ENCODE measurements at regions not wholly inside any gene's neighbourhood (a gene's known extent, or its start where the extent isn't known, plus 50 kb on each side); places are given as distances from the start of the nearest gene placed in this dataset.

DNA sequence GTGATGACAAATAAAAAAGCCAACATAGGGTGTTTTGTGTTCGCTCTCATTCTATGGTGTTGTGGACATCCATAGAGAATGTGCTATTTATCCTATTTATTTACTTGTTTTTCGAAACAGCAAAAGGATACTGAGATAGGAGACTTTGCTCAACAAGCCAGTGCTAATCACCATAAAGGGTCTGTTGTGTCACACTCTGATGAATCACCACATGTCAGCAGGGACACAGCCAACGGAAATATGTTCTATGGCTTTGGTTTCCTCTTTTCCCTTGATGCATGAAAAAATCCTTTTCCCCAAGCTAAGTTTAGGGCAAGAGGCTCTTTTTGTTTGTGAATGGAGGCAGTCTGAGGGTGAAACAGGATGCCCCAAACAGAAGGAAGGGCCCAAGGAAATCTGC is 154.3 kb downstream of the RNF152 start:
- Histone ChIP-seq H3K4me1 (ENCODE audit: insufficient read depth, low read length) (peaks cover 10% of the 10 kb centered on the region), H3K36me3 (ENCODE audit: insufficient read depth, low read length) (no peaks in the 10 kb centered on the region), H3K9me3 (ENCODE audit: low read length) (no peaks in the 10 kb centered on the region), H2AFZ (ENCODE audit: low read depth, low read length) (no peak overlapping the region), H3K4me3 (ENCODE audit: low read length) (no peak overlapping the region), H3K27me3 (ENCODE audit: insufficient read depth, low read length) (no peaks in the 10 kb centered on the region)

GRCh38 chr18:61738042-61738441 is 154.8 kb downstream of the RNF152 start:
- Histone ChIP-seq H3K4me3 (ENCODE audit: low read length) (no peak overlapping the region), H3K4me1 (ENCODE audit: insufficient read depth, low read length) (peaks cover 10% of the 10 kb centered on the region), H2AFZ (ENCODE audit: low read depth, low read length) (no peak overlapping the region), H3K36me3 (ENCODE audit: insufficient read depth, low read length) (no peaks in the 10 kb centered on the region), H3K9me3 (ENCODE audit: low read length) (no peaks in the 10 kb centered on the region), H3K27me3 (ENCODE audit: insufficient read depth, low read length) (no peaks in the 10 kb centered on the region)

DNA sequence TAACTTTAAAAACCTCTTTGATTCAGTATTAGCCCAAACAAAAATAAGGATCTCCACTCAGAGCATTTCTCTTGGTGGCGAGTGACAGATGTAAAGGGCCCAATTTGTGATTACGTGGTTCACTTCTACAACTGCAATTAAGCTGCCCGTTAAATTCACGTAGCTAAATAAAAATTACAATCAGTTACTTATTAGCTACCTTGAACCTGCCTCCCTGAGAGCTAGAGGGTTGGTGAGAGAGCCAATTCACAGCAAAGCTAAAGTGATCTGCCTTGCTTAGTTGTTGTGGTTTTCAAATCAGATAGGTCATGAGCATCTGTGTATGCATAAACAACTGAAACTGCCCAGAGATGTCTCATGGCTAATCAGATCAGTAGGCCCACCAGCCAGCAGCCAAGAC is 156.7 kb downstream of the RNF152 start:
- Histone ChIP-seq H3K36me3 (ENCODE audit: insufficient read depth, low read length) (no peaks in the 10 kb centered on the region), H3K4me1 (ENCODE audit: insufficient read depth, low read length) (peaks cover 10% of the 10 kb centered on the region), H3K9me3 (ENCODE audit: low read length) (no peaks in the 10 kb centered on the region), H3K4me3 (ENCODE audit: low read length) (no peak overlapping the region), H2AFZ (ENCODE audit: low read depth, low read length) (no peak overlapping the region), H3K27me3 (ENCODE audit: insufficient read depth, low read length) (no peaks in the 10 kb centered on the region)

- no peak overlapping the region for H2AFZ ChIP-seq (ENCODE audit: low read depth, low read length)
- H3K4me1 ChIP-seq (ENCODE audit: insufficient read depth, low read length), result peaks cover 10% of the 10 kb centered on the region
- no peaks in the 10 kb centered on the region for H3K36me3 ChIP-seq (ENCODE audit: insufficient read depth, low read length)
- no peak overlapping the region for H3K4me3 ChIP-seq (ENCODE audit: low read length)
- no peaks in the 10 kb centered on the region for H3K9me3 ChIP-seq (ENCODE audit: low read length)
- H3K27me3 ChIP-seq (ENCODE audit: insufficient read depth, low read length), result no peaks in the 10 kb centered on the region
These were observed 157.2 kb downstream of the RNF152 start for GRCh38 chr18:61735564-61736102.

- Histone ChIP-seq H3K4me1 (ENCODE audit: insufficient read depth, low read length) (peaks cover 10% of the 10 kb centered on the region), H3K36me3 (ENCODE audit: insufficient read depth, low read length) (no peaks in the 10 kb centered on the region), H3K27me3 (ENCODE audit: insufficient read depth, low read length) (no peaks in the 10 kb centered on the region), H2AFZ (ENCODE audit: low read depth, low read length) (no peak overlapping the region), H3K4me3 (ENCODE audit: low read length) (no peak overlapping the region), H3K9me3 (ENCODE audit: low read length) (no peaks in the 10 kb centered on the region)
These were observed 158.4 kb downstream of the RNF152 start for GRCh38 chr18:61734396-61734795.

GRCh38 chr18:61732854-61733253 is 160.0 kb downstream of the RNF152 start:
- peaks cover 10% of the 10 kb centered on the region for H3K4me1 ChIP-seq (ENCODE audit: insufficient read depth, low read length)
- no peak overlapping the region for H2AFZ ChIP-seq (ENCODE audit: low read depth, low read length)
- H3K27me3 ChIP-seq (ENCODE audit: insufficient read depth, low read length), result no peaks in the 10 kb centered on the region
- no peaks in the 10 kb centered on the region for H3K9me3 ChIP-seq (ENCODE audit: low read length)
- no peak overlapping the region for H3K4me3 ChIP-seq (ENCODE audit: low read length)
- H3K36me3 ChIP-seq (ENCODE audit: insufficient read depth, low read length), result no peaks in the 10 kb centered on the region

DNA sequence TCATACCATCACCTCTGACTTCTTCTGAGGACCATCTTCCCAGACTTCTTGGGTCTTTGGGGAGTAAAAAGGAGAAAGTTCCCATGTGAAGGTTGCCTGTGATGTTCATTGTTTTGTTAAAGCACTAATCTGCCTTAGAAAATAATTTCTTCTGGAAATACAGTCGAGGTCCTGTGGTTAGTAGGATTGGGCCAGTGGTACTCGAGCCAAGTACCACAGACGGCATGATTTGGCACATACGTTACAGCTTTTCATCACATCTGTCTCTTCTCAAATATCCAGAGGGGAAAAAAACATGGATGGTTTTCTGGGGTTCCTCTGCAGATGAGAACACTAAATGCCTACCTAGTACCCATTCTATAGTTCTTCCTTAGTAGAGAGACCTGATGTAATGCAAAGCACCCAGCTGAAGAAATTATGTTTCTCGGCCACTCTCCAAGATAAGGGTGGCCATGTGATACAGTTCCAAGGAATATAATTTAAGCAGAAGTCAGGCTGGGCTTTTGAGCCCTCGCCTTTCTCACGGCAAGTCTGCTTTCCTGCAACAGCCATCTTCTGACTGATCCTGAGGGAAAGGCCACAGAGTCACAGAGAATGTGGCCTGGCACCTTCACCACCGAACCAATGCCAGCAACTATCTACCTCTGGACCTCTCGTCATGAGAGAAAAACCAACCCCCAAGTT is 161.0 kb downstream of the RNF152 start:
- Histone ChIP-seq H3K9me3 (ENCODE audit: low read length) (no peaks in the 10 kb centered on the region), H3K4me3 (ENCODE audit: low read length) (no peak overlapping the region), H2AFZ (ENCODE audit: low read depth, low read length) (no peak overlapping the region), H3K36me3 (ENCODE audit: insufficient read depth, low read length) (no peaks in the 10 kb centered on the region), H3K4me1 (ENCODE audit: insufficient read depth, low read length) (peaks cover 10% of the 10 kb centered on the region), H3K27me3 (ENCODE audit: insufficient read depth, low read length) (no peaks in the 10 kb centered on the region)

DNA sequence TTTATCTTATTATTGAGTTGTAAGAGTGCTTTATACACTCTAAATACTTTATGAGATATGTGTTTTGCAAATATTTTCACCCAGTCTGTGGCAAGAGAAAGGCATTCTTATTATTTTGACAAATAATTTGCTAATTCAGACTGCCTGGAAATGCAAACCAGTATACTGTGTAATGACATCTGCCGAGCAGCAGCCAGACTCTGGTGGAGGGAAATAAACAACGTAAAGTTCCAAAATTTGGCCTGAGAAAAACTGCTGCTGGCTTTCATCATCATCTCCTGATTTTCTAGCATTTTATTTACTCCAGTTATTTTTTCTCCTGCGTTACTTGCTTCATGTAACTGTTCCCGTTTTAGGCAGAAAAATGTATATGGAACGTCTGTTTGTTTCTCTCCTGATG is 161.6 kb downstream of the RNF152 start:
- H3K4me1 ChIP-seq (ENCODE audit: insufficient read depth, low read length), result peaks cover 10% of the 10 kb centered on the region
- no peak overlapping the region for H2AFZ ChIP-seq (ENCODE audit: low read depth, low read length)
- H3K36me3 ChIP-seq (ENCODE audit: insufficient read depth, low read length), result no peaks in the 10 kb centered on the region
- H3K9me3 ChIP-seq (ENCODE audit: low read length), result no peaks in the 10 kb centered on the region
- no peaks in the 10 kb centered on the region for H3K27me3 ChIP-seq (ENCODE audit: insufficient read depth, low read length)
- no peak overlapping the region for H3K4me3 ChIP-seq (ENCODE audit: low read length)

DNA sequence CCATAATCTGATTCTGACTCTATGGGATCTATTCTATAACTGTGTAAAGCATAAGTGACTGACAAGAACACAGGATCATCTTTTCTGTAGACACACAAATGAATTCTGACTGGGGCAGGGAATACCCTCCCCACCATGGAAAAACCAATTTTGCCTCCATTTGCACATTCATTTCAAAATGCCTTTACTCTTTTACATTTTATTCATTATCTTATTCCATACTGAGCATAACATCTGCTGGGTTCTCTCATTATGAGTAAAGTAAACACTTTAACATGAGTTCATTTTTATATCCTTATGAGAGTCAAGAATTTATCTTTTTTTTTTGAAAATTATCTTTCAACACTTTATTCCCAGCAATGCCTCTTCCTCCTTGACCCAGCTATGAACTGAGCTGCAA is 163.5 kb downstream of the RNF152 start:
- Histone ChIP-seq H3K27me3 (ENCODE audit: insufficient read depth, low read length) (no peaks in the 10 kb centered on the region), H2AFZ (ENCODE audit: low read depth, low read length) (no peak overlapping the region), H3K9me3 (ENCODE audit: low read length) (no peaks in the 10 kb centered on the region), H3K4me3 (ENCODE audit: low read length) (no peak overlapping the region), H3K36me3 (ENCODE audit: insufficient read depth, low read length) (no peaks in the 10 kb centered on the region), H3K4me1 (ENCODE audit: insufficient read depth, low read length) (peaks cover 7% of the 10 kb centered on the region)

DNA sequence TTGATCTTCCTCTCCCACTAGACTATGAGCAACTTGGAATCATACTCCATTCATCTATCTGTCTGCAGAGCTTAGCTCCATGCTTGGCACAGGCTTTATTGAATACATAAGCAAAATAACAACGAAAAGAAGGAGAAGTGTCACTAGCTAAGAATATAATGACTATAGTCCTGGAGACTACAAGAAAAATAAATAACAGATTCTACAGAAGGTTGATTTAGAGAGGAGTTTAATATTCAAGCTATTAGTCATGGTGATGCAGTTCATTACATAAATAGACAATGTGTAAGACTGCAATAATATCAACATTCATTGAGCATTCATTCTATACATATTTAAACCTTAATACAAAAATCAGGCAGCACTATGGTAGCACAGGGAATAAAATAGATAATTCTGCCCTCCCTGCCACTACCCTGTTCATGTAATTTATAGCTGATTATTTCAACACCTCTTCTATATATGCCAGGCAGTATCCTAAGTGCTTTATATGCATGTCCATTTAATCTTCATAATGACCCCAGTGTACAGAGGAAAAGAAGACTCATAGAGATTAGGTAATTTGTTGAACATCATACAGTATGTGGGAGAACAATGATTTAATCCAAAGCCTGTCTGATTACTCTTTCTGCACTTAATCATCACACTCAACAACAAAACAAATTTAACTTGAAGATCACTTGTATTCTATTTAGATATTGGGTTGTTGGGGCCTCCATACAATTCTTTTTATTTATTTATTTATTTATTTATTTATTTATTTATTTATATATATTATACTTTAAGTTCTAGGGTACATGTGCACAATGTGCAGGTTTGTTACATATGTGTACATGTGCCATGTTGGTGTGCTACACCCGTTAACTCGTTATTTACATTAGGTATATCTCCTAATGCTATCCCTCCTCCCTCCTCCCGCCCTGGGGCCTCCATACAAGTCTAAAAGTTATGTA is 165.3 kb downstream of the RNF152 start:
- no peaks in the 10 kb centered on the region for H3K36me3 ChIP-seq (ENCODE audit: insufficient read depth, low read length)
- no peak overlapping the region for H3K4me3 ChIP-seq (ENCODE audit: low read length)
- peaks cover 2% of the 10 kb centered on the region for H3K9me3 ChIP-seq (ENCODE audit: low read length)
- H3K27me3 ChIP-seq (ENCODE audit: insufficient read depth, low read length), result no peaks in the 10 kb centered on the region
- no peak overlapping the region for H2AFZ ChIP-seq (ENCODE audit: low read depth, low read length)
- H3K4me1 ChIP-seq (ENCODE audit: insufficient read depth, low read length), result no peaks in the 10 kb centered on the region

DNA sequence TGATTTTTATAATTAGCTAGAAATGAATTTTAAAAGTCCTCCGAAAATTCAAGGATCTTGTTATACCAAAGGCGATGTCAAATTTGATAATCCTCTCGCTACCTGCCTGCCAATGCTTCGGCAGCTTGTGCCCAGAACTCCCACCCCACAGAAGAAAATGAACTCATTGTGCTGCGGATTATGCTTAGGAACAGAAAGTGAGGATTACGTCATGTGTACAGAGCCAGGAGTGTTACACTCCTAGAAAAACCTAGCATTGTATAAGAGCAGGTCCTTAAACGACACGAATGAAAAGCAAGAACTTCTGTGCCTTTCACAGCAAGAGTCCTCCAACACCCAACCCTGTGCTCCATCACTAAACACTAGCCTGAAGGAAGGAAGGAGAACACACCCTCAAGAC is 168.3 kb downstream of the RNF152 start:
- no peak overlapping the region for H3K4me3 ChIP-seq (ENCODE audit: low read length)
- H2AFZ ChIP-seq (ENCODE audit: low read depth, low read length), result no peak overlapping the region
- no peaks in the 10 kb centered on the region for H3K27me3 ChIP-seq (ENCODE audit: insufficient read depth, low read length)
- no peaks in the 10 kb centered on the region for H3K4me1 ChIP-seq (ENCODE audit: insufficient read depth, low read length)
- no peaks in the 10 kb centered on the region for H3K36me3 ChIP-seq (ENCODE audit: insufficient read depth, low read length)
- H3K9me3 ChIP-seq (ENCODE audit: low read length), result peaks cover 2% of the 10 kb centered on the region

DNA sequence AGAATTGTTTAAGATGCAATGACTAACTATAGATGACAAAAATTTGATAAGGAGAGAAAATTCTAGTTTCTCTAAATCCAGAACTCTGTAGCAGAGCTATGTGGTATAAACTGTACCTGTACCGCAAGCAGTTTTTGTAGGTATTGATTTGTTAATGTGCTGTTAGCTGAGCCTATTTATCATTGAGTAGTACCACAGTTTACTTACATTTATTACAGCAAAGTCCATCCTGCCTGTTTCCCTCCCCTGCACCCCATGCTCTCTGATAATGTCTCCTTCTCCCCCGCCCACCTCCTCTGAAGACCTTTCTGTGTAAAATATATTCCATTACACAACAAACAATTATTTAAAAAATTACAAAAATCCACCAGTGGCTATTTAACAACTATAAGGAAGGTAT is 170.6 kb downstream of the RNF152 start:
- H3K4me1 ChIP-seq (ENCODE audit: insufficient read depth, low read length), result no peaks in the 10 kb centered on the region
- H2AFZ ChIP-seq (ENCODE audit: low read depth, low read length), result no peak overlapping the region
- H3K4me3 ChIP-seq (ENCODE audit: low read length), result no peak overlapping the region
- H3K9me3 ChIP-seq (ENCODE audit: low read length), result peaks cover 2% of the 10 kb centered on the region
- H3K36me3 ChIP-seq (ENCODE audit: insufficient read depth, low read length), result no peaks in the 10 kb centered on the region
- no peaks in the 10 kb centered on the region for H3K27me3 ChIP-seq (ENCODE audit: insufficient read depth, low read length)

DNA sequence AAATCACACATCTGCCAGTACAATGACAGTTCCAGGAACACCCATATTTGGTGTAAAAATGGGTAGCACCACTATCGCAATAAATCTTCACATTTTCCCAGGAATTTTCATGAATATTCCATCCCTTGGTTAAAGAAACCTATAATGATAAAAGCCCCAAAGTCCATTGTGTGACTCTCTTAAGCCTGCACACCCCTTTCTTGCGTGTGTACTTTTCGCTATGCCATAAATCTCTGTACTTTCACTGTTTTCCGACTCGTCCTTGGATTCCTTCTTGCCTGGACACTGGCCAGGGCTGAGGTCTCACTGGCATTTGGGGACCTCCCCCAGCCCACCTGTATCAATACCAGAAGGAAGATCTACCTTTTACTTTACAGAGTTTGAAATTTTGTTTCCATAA is 172.3 kb downstream of the RNF152 start:
- Histone ChIP-seq H3K27me3 (ENCODE audit: insufficient read depth, low read length) (no peaks in the 10 kb centered on the region), H3K4me1 (ENCODE audit: insufficient read depth, low read length) (no peaks in the 10 kb centered on the region), H3K4me3 (ENCODE audit: low read length) (no peak overlapping the region), H3K9me3 (ENCODE audit: low read length) (peaks cover 2% of the 10 kb centered on the region), H3K36me3 (ENCODE audit: insufficient read depth, low read length) (no peaks in the 10 kb centered on the region), H2AFZ (ENCODE audit: low read depth, low read length) (no peak overlapping the region)

All from neuron (in vitro differentiated cells).